ENCODE measurements at regions not wholly inside any gene's neighbourhood (a gene's known extent, or its start where the extent isn't known, plus 50 kb on each side); places are given as distances from the start of the nearest gene placed in this dataset.

DNA sequence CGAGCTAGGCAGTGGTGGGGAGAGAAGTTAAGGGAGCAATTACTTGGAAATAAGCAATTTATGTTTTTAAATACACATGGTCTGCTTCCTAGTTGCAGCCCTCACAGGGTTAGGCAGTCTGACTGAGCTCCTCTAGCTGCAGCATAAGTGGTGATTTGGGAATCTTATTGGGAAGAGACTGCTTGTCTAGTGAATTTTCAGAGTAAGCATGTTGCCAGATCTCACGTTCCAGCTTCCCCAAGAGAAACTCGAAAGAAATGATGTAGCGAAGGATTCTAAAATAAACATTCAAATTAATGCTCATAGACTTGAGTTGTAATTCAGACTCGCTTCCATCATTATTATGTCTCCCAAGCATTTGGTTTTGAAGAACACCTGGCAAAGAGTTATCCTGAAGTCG lies 440.2 kb downstream of the ATP23 start:
- Histone ChIP-seq H3K4me1 (ENCODE audit: control insufficient read depth, low read length) (no peaks in the 10 kb centered on the region), H4K20me1 (ENCODE audit: control insufficient read depth, insufficient read depth, low read depth, low read length) (no peaks in the 10 kb centered on the region), H3F3A (ENCODE audit: control insufficient read depth, insufficient read depth) (no peaks in the 10 kb centered on the region), H3K36me3 (ENCODE audit: control insufficient read depth, low read length) (no peaks in the 10 kb centered on the region), H3K27me3 (ENCODE audit: control insufficient read depth, low read length) (no peaks in the 10 kb centered on the region), H3K79me2 (ENCODE audit: control insufficient read depth, low read length) (no peaks in the 10 kb centered on the region), H3K9me3 (ENCODE audit: control insufficient read depth, insufficient read depth, low read length) (no peaks in the 10 kb centered on the region), H3K9me2 (replicated peaks; ENCODE audit: control insufficient read depth, low read length) (no peaks in the 10 kb centered on the region), H3K27ac (ENCODE audit: low read depth, low read length) (no peak overlapping the region), H3K4me3 (ENCODE audit: low read length) (no peak overlapping the region), H3K4me2 (ENCODE audit: low read length) (no peak overlapping the region)
- TF ChIP-seq, protein P1, sequence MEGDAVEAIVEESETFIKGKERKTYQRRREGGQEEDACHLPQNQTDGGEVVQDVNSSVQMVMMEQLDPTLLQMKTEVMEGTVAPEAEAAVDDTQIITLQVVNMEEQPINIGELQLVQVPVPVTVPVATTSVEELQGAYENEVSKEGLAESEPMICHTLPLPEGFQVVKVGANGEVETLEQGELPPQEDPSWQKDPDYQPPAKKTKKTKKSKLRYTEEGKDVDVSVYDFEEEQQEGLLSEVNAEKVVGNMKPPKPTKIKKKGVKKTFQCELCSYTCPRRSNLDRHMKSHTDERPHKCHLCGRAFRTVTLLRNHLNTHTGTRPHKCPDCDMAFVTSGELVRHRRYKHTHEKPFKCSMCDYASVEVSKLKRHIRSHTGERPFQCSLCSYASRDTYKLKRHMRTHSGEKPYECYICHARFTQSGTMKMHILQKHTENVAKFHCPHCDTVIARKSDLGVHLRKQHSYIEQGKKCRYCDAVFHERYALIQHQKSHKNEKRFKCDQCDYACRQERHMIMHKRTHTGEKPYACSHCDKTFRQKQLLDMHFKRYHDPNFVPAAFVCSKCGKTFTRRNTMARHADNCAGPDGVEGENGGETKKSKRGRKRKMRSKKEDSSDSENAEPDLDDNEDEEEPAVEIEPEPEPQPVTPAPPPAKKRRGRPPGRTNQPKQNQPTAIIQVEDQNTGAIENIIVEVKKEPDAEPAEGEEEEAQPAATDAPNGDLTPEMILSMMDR (IDR thresholded peaks at IDR 0.05; ENCODE audit: low read depth, low read length, poor library complexity, severe bottlenecking): no peak
- no peak for TF ChIP-seq EZH2phosphoT487 (IDR thresholded peaks at IDR 0.05; ENCODE audit: borderline replicate concordance, low read length)

DNA sequence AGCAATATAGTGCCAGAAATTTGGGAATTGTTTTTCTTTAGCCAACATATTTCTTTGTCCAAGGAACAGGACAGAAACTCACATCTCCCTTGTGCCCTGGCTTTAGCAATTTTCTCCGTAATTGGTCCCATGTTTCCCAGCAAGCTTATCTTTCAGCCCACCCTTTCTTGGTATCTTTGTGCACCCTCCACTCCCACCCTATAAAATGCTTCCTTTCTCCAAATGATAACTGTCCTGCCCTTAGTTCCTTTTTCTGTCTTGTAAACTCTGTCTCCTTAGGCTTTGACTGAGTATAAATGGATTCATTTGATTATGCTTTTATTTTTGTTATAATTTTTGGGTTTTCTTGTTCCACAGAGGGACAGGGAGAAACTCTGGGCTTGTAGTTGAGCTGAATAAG lies 442.8 kb downstream of the ATP23 start:
- Histone ChIP-seq H3K4me3 (ENCODE audit: low read length) (no peak overlapping the region), H3K9me3 (ENCODE audit: control insufficient read depth, insufficient read depth, low read length) (no peaks in the 10 kb centered on the region), H3K4me1 (ENCODE audit: control insufficient read depth, low read length) (no peaks in the 10 kb centered on the region), H3K27me3 (ENCODE audit: control insufficient read depth, low read length) (no peaks in the 10 kb centered on the region), H3F3A (ENCODE audit: control insufficient read depth, insufficient read depth) (no peaks in the 10 kb centered on the region), H3K36me3 (ENCODE audit: control insufficient read depth, low read length) (no peaks in the 10 kb centered on the region), H3K79me2 (ENCODE audit: control insufficient read depth, low read length) (no peaks in the 10 kb centered on the region), H3K27ac (ENCODE audit: low read depth, low read length) (no peak overlapping the region), H3K4me2 (ENCODE audit: low read length) (no peak overlapping the region), H3K9me2 (replicated peaks; ENCODE audit: control insufficient read depth, low read length) (no peaks in the 10 kb centered on the region), H4K20me1 (ENCODE audit: control insufficient read depth, insufficient read depth, low read depth, low read length) (no peaks in the 10 kb centered on the region)
- no peak for TF ChIP-seq EZH2phosphoT487 (IDR thresholded peaks at IDR 0.05; ENCODE audit: borderline replicate concordance, low read length)
- TF ChIP-seq, protein P1 (IDR thresholded peaks at IDR 0.05; ENCODE audit: low read depth, low read length, poor library complexity, severe bottlenecking): no peak

DNA sequence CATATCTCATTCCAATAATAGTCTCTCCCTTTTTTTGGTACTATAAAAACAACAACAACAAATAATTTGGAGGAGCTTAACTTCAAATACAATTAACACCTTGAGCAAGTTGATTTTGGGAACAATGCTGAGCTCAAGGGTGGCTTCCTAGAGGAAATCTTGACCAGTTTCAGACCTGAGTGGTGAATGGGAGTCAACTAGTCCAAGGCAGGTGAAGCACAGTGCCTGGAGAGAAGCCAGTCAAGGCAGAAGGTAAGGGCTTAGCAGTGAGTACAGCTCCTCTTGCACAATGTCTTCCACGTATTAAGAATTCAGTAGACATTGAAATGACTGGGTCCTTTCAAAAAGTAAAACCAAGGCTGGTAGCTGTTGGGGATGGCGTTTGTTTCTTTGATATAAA lies 444.8 kb downstream of the ATP23 start:
- no peaks in the 10 kb centered on the region for H3K9me2 ChIP-seq (replicated peaks; ENCODE audit: control insufficient read depth, low read length)
- no peaks in the 10 kb centered on the region for H3K4me1 ChIP-seq (ENCODE audit: control insufficient read depth, low read length)
- TF ChIP-seq, protein P1 (IDR thresholded peaks at IDR 0.05; ENCODE audit: low read depth, low read length, poor library complexity, severe bottlenecking): no peak
- no peak for TF ChIP-seq EZH2phosphoT487 (IDR thresholded peaks at IDR 0.05; ENCODE audit: borderline replicate concordance, low read length)
- H3K4me3 ChIP-seq (ENCODE audit: low read length): no peak overlapping the region
- H3K79me2 ChIP-seq (ENCODE audit: control insufficient read depth, low read length): no peaks in the 10 kb centered on the region
- H3K4me2 ChIP-seq (ENCODE audit: low read length): no peak overlapping the region
- no peak overlapping the region for H3K27ac ChIP-seq (ENCODE audit: low read depth, low read length)
- no peaks in the 10 kb centered on the region for H3F3A ChIP-seq (ENCODE audit: control insufficient read depth, insufficient read depth)
- no peaks in the 10 kb centered on the region for H3K9me3 ChIP-seq (ENCODE audit: control insufficient read depth, insufficient read depth, low read length)
- H4K20me1 ChIP-seq (ENCODE audit: control insufficient read depth, insufficient read depth, low read depth, low read length): no peaks in the 10 kb centered on the region
- no peaks in the 10 kb centered on the region for H3K36me3 ChIP-seq (ENCODE audit: control insufficient read depth, low read length)
- no peaks in the 10 kb centered on the region for H3K27me3 ChIP-seq (ENCODE audit: control insufficient read depth, low read length)

DNA sequence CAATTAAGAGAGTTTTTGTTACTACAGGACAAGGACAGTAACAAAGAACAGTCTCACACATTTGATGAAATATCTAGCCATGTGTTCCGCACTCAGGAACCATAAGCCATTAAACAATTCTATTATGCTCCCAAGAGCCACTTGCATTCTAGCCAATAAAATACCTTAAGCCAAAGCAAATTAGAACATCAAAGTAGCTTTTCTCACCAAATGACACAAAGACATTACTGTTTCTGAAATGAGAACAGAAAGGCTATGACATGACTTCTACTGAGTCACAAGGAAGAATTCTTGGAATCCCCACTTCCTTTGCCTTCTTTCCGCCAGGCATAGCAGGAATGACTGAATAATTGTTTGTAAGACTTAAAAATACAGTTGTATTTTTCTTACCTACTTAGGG lies 445.8 kb downstream of the ATP23 start:
- no peaks in the 10 kb centered on the region for H3K4me1 ChIP-seq (ENCODE audit: control insufficient read depth, low read length)
- H3K79me2 ChIP-seq (ENCODE audit: control insufficient read depth, low read length): no peaks in the 10 kb centered on the region
- no peaks in the 10 kb centered on the region for H4K20me1 ChIP-seq (ENCODE audit: control insufficient read depth, insufficient read depth, low read depth, low read length)
- H3K9me2 ChIP-seq (replicated peaks; ENCODE audit: control insufficient read depth, low read length): no peaks in the 10 kb centered on the region
- H3K9me3 ChIP-seq (ENCODE audit: control insufficient read depth, insufficient read depth, low read length): no peaks in the 10 kb centered on the region
- H3K27me3 ChIP-seq (ENCODE audit: control insufficient read depth, low read length): no peaks in the 10 kb centered on the region
- no peak overlapping the region for H3K27ac ChIP-seq (ENCODE audit: low read depth, low read length)
- no peaks in the 10 kb centered on the region for H3F3A ChIP-seq (ENCODE audit: control insufficient read depth, insufficient read depth)
- no peak overlapping the region for H3K4me2 ChIP-seq (ENCODE audit: low read length)
- no peak overlapping the region for H3K4me3 ChIP-seq (ENCODE audit: low read length)
- TF ChIP-seq, protein P1 (IDR thresholded peaks at IDR 0.05; ENCODE audit: low read depth, low read length, poor library complexity, severe bottlenecking): no peak
- TF ChIP-seq EZH2phosphoT487 (IDR thresholded peaks at IDR 0.05; ENCODE audit: borderline replicate concordance, low read length): no peak
- no peaks in the 10 kb centered on the region for H3K36me3 ChIP-seq (ENCODE audit: control insufficient read depth, low read length)

Measured in DOHH2 (cell line).